GM12891 (cell line): ENCODE measurements at regions not wholly inside any gene's neighbourhood (a gene's known extent, or its start where the extent isn't known, plus 50 kb on each side); places are given as distances from the start of the nearest gene placed in this dataset.

ENCODE experiments used
- PAX5 ChIP-seq: IDR thresholded peaks from 2 replicates; pipeline ENCODE4 v1.6.1; 2011; ENCODE audit warnings: low read length, moderate library complexity, mild to moderate bottlenecking; ENCODE audit not compliant: insufficient read depth, severe bottlenecking
- POLR2A ChIP-seq: IDR thresholded peaks from 2 replicates; pipeline ENCODE4 v1.6.1; 2011; ENCODE audit warnings: low read depth, low read length, control low read depth
- POLR2AphosphoS5 ChIP-seq: IDR thresholded peaks from 2 replicates; pipeline ENCODE4 v1.6.1; 2011; ENCODE audit warnings: low read depth, low read length, control low read depth
- POU2F2 ChIP-seq: IDR thresholded peaks from 2 replicates; pipeline ENCODE4 v1.6.1; 2011; ENCODE audit warnings: low read depth, mild to moderate bottlenecking, control low read depth, low read length, moderate library complexity
- SPI1 ChIP-seq: IDR thresholded peaks from 2 replicates; pipeline ENCODE4 v1.6.1; 2011; ENCODE audit warnings: low read depth, low read length, control low read depth
- TAF1 ChIP-seq: IDR thresholded peaks from 2 replicates; pipeline ENCODE4 v1.6.1; 2011; ENCODE audit warnings: low read depth, low read length, control low read depth

- TF ChIP-seq POLR2A (no peak), POLR2AphosphoS5 (no peak), POU2F2 (no peak), SPI1 (no peak), TAF1 (no peak), PAX5 (no peak)
Measured at GRCh38 chr6:100300221-100300736, 164.4 kb downstream of the SIM1 start.
